Endothelial cell of umbilical vein (primary cell): ENCODE measurements at regions not wholly inside any gene's neighbourhood (a gene's known extent, or its start where the extent isn't known, plus 50 kb on each side); places are given as distances from the start of the nearest gene placed in this dataset.

ENCODE experiments used
- BruUV-seq: library from RNA; stranded (reverse); fragments of 400-500 nt; replicated peaks from 2 replicates; lab custom pipeline; 2021; lab: Mats Ljungman, UMichigan
- CTCF ChIA-PET: fragments of 300-600, 350-600 bp; sonication (Branson Sonifier 250); formaldehyde crosslinking; loops from one replicate; lab custom pipeline; 2021; ENCODE audit warnings: antibody characterized with exemption, inconsistent platforms; lab: Charles Lee
- POLR2A ChIA-PET: fragments of 300-600, 350-600 bp; sonication (Branson Sonifier 250); formaldehyde crosslinking; loops from one replicate; lab custom pipeline; 2021; ENCODE audit warnings: antibody characterized with exemption, inconsistent platforms; lab: Charles Lee
- DNase-seq: peaks from one replicate; pipeline ENCODE4 v3.0.0-alpha.2; 2011; ENCODE audit warnings: low read depth, low spot score
- FAIRE-seq: peaks from 2 replicates; lab custom pipeline; 2011; peaks lifted over from hg19 to GRCh38; lab: Jason Lieb, UNC
- H2AFZ ChIP-seq: 2 replicates; pipeline ENCODE4 v1.6.0; 2012; ENCODE audit warnings: low read depth, low read length, control low read depth, inconsistent platforms
- H3K27ac ChIP-seq: 2 replicates; pipeline ENCODE4 v1.5.1; 2011; ENCODE audit warnings: low read depth, mild to moderate bottlenecking, control low read depth, low read length, moderate library complexity; ENCODE audit not compliant: insufficient read depth
- H3K27me3 ChIP-seq, 2 experiments: 2 replicates each; pipeline versions ENCODE4 v1.6.0 to v1.6.1; 2011; ENCODE audit warnings: low read length in 2 of 2, mixed read lengths in 1 of 2; ENCODE audit not compliant: control insufficient read depth in 2 of 2, insufficient read depth in 2 of 2
- H3K36me3 ChIP-seq, 2 experiments: 2 replicates in 1 of 2; 3 replicates in 1 of 2; pipeline ENCODE4 v1.5.1; 2011; ENCODE audit warnings: low read length in 2 of 2, mild to moderate bottlenecking in 1 of 2, moderate library complexity in 1 of 2; ENCODE audit not compliant: control insufficient read depth in 2 of 2, insufficient read depth in 2 of 2; ENCODE audit errors: extremely low read depth in 1 of 2
- H3K4me1 ChIP-seq: 3 replicates; pipeline ENCODE4 v1.5.1; 2011; ENCODE audit warnings: mild to moderate bottlenecking, low read length; ENCODE audit not compliant: control insufficient read depth, insufficient read depth; ENCODE audit errors: extremely low read depth
- H3K4me2 ChIP-seq: 2 replicates; pipeline ENCODE4 v1.6.1; 2011; ENCODE audit warnings: low read length, control low read depth, mixed read lengths; ENCODE audit not compliant: insufficient read depth
- H3K4me3 ChIP-seq, 3 experiments: fragments of 200-600 bp in 1 of 3; sonication (generic), shearing (Covaris generic) in 1 of 3; replicated peaks in 1 of 3; 2 replicates each; pipeline ENCODE4 v1.5.1; 2011 to 2016; ENCODE audit warnings: control low read depth in 3 of 3, low read length in 3 of 3, mild to moderate bottlenecking in 2 of 3, inconsistent platforms in 1 of 3, low read depth in 1 of 3, moderate library complexity in 1 of 3; ENCODE audit not compliant: insufficient read depth in 1 of 3
- H3K79me2 ChIP-seq: 2 replicates; pipeline ENCODE4 v1.6.0; 2012; ENCODE audit warnings: low read length, inconsistent platforms; ENCODE audit not compliant: control insufficient read depth, insufficient read depth
- H3K9ac ChIP-seq: replicated peaks from 2 replicates; pipeline ENCODE3; 2011; ENCODE audit warnings: low read length, control low read depth; ENCODE audit not compliant: insufficient read depth; ENCODE audit errors: extremely low read depth
- H3K9me1 ChIP-seq: replicated peaks from 3 replicates; pipeline ENCODE4 v1.6.0; 2011; ENCODE audit warnings: mild to moderate bottlenecking, low read length; ENCODE audit not compliant: control insufficient read depth, insufficient read depth; ENCODE audit errors: extremely low read depth
- H3K9me3 ChIP-seq: replicated peaks from 2 replicates; pipeline ENCODE4 v1.5.1; 2012; ENCODE audit warnings: low read length, inconsistent platforms; ENCODE audit not compliant: control insufficient read depth, insufficient read depth
- H4K20me1 ChIP-seq: replicated peaks from 2 replicates; pipeline ENCODE3; 2011; ENCODE audit warnings: mild to moderate bottlenecking, low read length; ENCODE audit not compliant: control insufficient read depth, insufficient read depth; ENCODE audit errors: extremely low read depth
- CTCF ChIP-seq, 2 donors: IDR thresholded peaks; 1 replicate in 1 of 2; 2 replicates in 1 of 2; pipeline ENCODE4 v1.5.1; 2011; ENCODE audit warnings: low read length in 2 of 2, mild to moderate bottlenecking in 2 of 2, moderate library complexity in 2 of 2, control low read depth in 1 of 2, inconsistent platforms in 1 of 2, low read depth in 1 of 2; ENCODE audit not compliant: insufficient read depth in 1 of 2; ENCODE audit errors: extremely low read depth in 1 of 2
- FOS ChIP-seq: IDR thresholded peaks from 2 replicates; pipeline ENCODE4 v1.6.1; 2011; ENCODE audit warnings: mild to moderate bottlenecking, low read length, moderate library complexity, borderline replicate concordance; ENCODE audit not compliant: insufficient read depth
- GATA2 ChIP-seq: IDR thresholded peaks from 2 replicates; pipeline ENCODE4 v1.7.0; 2011; ENCODE audit warnings: low read depth, mild to moderate bottlenecking, moderate library complexity, mixed read lengths, low read length; ENCODE audit not compliant: insufficient read length, insufficient read depth
- JUN ChIP-seq: IDR thresholded peaks from 2 replicates; pipeline ENCODE4 v1.6.1; 2011; ENCODE audit warnings: borderline replicate concordance, low read depth; ENCODE audit not compliant: insufficient read length, insufficient read depth
- MAX ChIP-seq: IDR thresholded peaks from 2 replicates; pipeline ENCODE4 v1.6.1; 2011; ENCODE audit not compliant: insufficient read depth, insufficient read length
- MYC ChIP-seq: IDR thresholded peaks from one replicate; pipeline ENCODE4 v1.6.1; 2011; ENCODE audit warnings: mild to moderate bottlenecking, low read depth, low read length
- POLR2A ChIP-seq: IDR thresholded peaks from 2 replicates; pipeline ENCODE4 v1.6.1; 2012; ENCODE audit warnings: low read depth, mild to moderate bottlenecking, control low read depth, low read length
- POLR2AphosphoS5 ChIP-seq: IDR thresholded peaks from 2 replicates; pipeline ENCODE4 v1.6.1; 2012; ENCODE audit warnings: low read depth, mild to moderate bottlenecking, control low read depth, low read length, moderate library complexity; ENCODE audit not compliant: insufficient read depth
- dilution Hi-C: fragments of 300-500 bp; cut with MboI; formaldehyde crosslinking; loops from one replicate; pipeline ENCODE4 v1.15.0; 2019; ENCODE audit warnings: low sequenced_read_pairs; ENCODE audit not compliant: extremely low pct_ligation_motif_present
- intact Hi-C: fragments of 100-400 bp; cut with micrococcal nuclease; formaldehyde crosslinking; loops from one replicate; pipeline ENCODE4 v1.10.0; 2022

GRCh38 chr10:25097669-25098411 is 77.0 kb upstream of the GPR158 start:
- intact Hi-C loops, result no loop called here
- CTCF ChIA-PET, result interaction anchor here (0.7 kb wide), 1 partner anchor 455 kb away, joined by 3 read pairs; no protein-coding TSS in a partner anchor
- POLR2A ChIA-PET, result no interaction called here

More at GRCh38 chr10:25097669-25098411, 77.0 kb upstream of the GPR158 start:
- TF ChIP-seq GATA2 (no peak), POLR2AphosphoS5 (no peak), MAX (no peak), CTCF (IDR thresholded peaks at IDR 0.05; ENCODE audit: extremely low read depth in 1 of 2, insufficient read depth in 1 of 2, low read depth in 1 of 2, low read length in 2 of 2) (no peak), POLR2A (no peak), JUN (no peak), MYC (no peak), FOS (no peak)
- Histone ChIP-seq H3K4me3 (no peak overlapping the region), H3K9me1 (no peaks in the 10 kb centered on the region), H3K79me2 (no peaks in the 10 kb centered on the region), H3K9me3 (no peaks in the 10 kb centered on the region), H2AFZ (no peak overlapping the region), H4K20me1 (no peaks in the 10 kb centered on the region), H3K4me1 (no peaks in the 10 kb centered on the region), H3K27me3 (no peaks in the 10 kb centered on the region), H3K27ac (no peak overlapping the region), H3K36me3 (no peaks in the 10 kb centered on the region), H3K9ac (no peak overlapping the region), H3K4me2 (no peak overlapping the region)
- dilution Hi-C loops, result no loop called here
- no peak for FAIRE-seq
- DNase-seq, result no peak
- no TSS peak for BruUV-seq
